Ishikawa (cell line): ENCODE measurements at regions not wholly inside any gene's neighbourhood (a gene's known extent, or its start where the extent isn't known, plus 50 kb on each side); places are given as distances from the start of the nearest gene placed in this dataset.

Source experiments
- CEBPB ChIP-seq: IDR thresholded peaks from 2 replicates; pipeline ENCODE4 v1.6.1; 2012
- CREB1 ChIP-seq: IDR thresholded peaks from 2 replicates; pipeline ENCODE4 v1.6.1; 2012; ENCODE audit warnings: low read depth
- EGR1 ChIP-seq: IDR thresholded peaks from 2 replicates; pipeline ENCODE4 v1.6.1; 2012
- EP300 ChIP-seq: IDR thresholded peaks from 2 replicates; pipeline ENCODE4 v1.6.1; 2012; ENCODE audit warnings: borderline replicate concordance
- FOXM1 ChIP-seq: IDR thresholded peaks from 2 replicates; pipeline ENCODE4 v1.6.1; 2012; ENCODE audit warnings: low read depth, borderline replicate concordance
- NFIC ChIP-seq: IDR thresholded peaks from 2 replicates; pipeline ENCODE4 v1.6.1; 2012
- RAD21 ChIP-seq: IDR thresholded peaks from 2 replicates; pipeline ENCODE4 v1.6.1; 2012; ENCODE audit warnings: low read depth
- TAF1 ChIP-seq: IDR thresholded peaks from 2 replicates; pipeline ENCODE4 v1.6.1; 2012; ENCODE audit warnings: low read depth, mild to moderate bottlenecking
- TCF12 ChIP-seq: IDR thresholded peaks from 2 replicates; pipeline ENCODE4 v1.6.1; 2012; ENCODE audit warnings: low read depth
- TEAD4 ChIP-seq: IDR thresholded peaks from 2 replicates; pipeline ENCODE4 v1.6.1; 2012
- YY1 ChIP-seq: IDR thresholded peaks from 2 replicates; pipeline ENCODE4 v1.6.1; 2012; ENCODE audit warnings: low read depth
- ZBTB7A ChIP-seq: IDR thresholded peaks from 2 replicates; pipeline ENCODE4 v1.6.1; 2012; ENCODE audit warnings: low read depth
- TF ChIP-seq, protein P1 (sequence below): IDR thresholded peaks from 2 replicates; pipeline ENCODE4 v1.6.1; 2012; ENCODE audit warnings: low read depth, mild to moderate bottlenecking
- TF ChIP-seq, protein P2 (sequence below): IDR thresholded peaks from 2 replicates; pipeline ENCODE4 v1.6.1; 2012
- TF ChIP-seq, protein P3 (sequence below): IDR thresholded peaks from 2 replicates; pipeline ENCODE4 v1.6.1; 2012

DNA sequence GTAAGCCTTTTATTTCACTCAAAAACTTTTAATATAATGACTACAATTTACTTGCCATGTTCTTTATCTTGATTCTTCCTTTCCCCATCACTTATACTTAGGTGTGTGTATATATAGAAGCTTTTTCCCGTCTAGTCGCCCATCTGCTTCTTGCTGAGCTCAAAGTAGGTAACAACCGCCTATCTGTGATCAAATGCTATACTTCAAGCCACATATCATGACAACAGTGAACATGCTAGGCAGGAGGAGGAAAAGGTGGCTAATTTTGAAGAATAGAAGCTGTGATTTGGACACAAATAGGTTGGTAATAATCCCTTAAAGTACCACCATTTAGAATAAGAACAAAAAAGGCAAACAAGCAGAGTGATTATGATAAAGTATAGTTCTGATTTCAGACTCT, 367.3 kb upstream of the CHRM2 start:
- TF ChIP-seq, protein P1, sequence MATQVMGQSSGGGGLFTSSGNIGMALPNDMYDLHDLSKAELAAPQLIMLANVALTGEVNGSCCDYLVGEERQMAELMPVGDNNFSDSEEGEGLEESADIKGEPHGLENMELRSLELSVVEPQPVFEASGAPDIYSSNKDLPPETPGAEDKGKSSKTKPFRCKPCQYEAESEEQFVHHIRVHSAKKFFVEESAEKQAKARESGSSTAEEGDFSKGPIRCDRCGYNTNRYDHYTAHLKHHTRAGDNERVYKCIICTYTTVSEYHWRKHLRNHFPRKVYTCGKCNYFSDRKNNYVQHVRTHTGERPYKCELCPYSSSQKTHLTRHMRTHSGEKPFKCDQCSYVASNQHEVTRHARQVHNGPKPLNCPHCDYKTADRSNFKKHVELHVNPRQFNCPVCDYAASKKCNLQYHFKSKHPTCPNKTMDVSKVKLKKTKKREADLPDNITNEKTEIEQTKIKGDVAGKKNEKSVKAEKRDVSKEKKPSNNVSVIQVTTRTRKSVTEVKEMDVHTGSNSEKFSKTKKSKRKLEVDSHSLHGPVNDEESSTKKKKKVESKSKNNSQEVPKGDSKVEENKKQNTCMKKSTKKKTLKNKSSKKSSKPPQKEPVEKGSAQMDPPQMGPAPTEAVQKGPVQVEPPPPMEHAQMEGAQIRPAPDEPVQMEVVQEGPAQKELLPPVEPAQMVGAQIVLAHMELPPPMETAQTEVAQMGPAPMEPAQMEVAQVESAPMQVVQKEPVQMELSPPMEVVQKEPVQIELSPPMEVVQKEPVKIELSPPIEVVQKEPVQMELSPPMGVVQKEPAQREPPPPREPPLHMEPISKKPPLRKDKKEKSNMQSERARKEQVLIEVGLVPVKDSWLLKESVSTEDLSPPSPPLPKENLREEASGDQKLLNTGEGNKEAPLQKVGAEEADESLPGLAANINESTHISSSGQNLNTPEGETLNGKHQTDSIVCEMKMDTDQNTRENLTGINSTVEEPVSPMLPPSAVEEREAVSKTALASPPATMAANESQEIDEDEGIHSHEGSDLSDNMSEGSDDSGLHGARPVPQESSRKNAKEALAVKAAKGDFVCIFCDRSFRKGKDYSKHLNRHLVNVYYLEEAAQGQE: no peak
- TF ChIP-seq YY1: no peak
- no peak for TF ChIP-seq FOXM1
- TF ChIP-seq EP300: no peak
- TF ChIP-seq NFIC: no peak
- no peak for TF ChIP-seq EGR1
- no peak for TF ChIP-seq TAF1
- TF ChIP-seq, protein P2, sequence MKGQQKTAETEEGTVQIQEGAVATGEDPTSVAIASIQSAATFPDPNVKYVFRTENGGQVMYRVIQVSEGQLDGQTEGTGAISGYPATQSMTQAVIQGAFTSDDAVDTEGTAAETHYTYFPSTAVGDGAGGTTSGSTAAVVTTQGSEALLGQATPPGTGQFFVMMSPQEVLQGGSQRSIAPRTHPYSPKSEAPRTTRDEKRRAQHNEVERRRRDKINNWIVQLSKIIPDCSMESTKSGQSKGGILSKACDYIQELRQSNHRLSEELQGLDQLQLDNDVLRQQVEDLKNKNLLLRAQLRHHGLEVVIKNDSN: no peak
- no peak for TF ChIP-seq RAD21
- TF ChIP-seq, protein P3, sequence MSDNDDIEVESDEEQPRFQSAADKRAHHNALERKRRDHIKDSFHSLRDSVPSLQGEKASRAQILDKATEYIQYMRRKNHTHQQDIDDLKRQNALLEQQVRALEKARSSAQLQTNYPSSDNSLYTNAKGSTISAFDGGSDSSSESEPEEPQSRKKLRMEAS: no peak
- TF ChIP-seq CEBPB: no peak
- TF ChIP-seq TEAD4: no peak
- TF ChIP-seq TCF12: no peak
- TF ChIP-seq ZBTB7A: no peak
- TF ChIP-seq CREB1: no peak

DNA sequence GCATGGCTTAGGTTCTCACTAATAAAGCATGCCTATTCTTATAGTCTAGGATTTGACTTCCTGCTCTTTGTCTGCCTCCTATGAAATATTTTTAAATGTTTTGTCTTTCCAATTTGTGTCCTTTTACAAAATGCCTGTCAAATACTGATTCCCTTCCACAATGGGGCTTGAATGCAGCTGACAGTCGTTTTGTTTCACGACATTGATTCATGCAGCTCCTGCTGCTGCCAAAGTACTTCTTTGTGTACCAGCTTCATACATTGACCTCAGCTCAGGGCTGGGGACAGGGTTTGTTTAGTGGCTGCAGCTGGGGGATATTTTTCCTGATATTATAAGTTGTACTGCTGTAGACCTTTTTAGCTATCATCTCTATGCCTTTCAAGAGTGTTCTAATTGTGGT, 371.9 kb upstream of the CHRM2 start:
- TF ChIP-seq, protein P1: no peak

DNA sequence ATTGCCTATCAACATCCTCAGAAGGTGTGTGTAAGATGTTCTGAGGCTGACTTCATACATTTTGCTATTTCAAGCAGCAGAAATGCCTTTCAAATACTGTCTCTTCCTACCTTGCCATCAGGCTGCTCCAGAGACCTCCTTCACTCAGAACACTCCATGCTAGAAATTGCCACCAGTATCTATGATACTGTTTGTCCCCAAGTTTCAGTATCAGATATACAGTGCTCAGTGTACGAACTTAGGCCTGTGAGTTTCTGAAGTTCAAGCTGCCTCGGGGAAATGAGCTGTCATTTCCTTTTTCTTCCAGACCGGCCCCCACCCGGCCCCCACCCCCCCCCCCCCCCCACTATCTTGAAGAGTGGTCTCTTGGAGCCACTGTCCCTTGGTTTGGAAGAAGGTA, 373.4 kb upstream of the CHRM2 start:
- no peak for TF ChIP-seq CEBPB
- no peak for TF ChIP-seq NFIC
- no peak for TF ChIP-seq CREB1
- TF ChIP-seq, protein P3: no peak
- TF ChIP-seq, protein P2: no peak
- no peak for TF ChIP-seq FOXM1
- no peak for TF ChIP-seq TAF1
- TF ChIP-seq TCF12: no peak
- TF ChIP-seq, protein P1: no peak
- no peak for TF ChIP-seq EP300
- no peak for TF ChIP-seq RAD21
- TF ChIP-seq ZBTB7A: no peak
- no peak for TF ChIP-seq EGR1
- no peak for TF ChIP-seq YY1
- no peak for TF ChIP-seq TEAD4

DNA sequence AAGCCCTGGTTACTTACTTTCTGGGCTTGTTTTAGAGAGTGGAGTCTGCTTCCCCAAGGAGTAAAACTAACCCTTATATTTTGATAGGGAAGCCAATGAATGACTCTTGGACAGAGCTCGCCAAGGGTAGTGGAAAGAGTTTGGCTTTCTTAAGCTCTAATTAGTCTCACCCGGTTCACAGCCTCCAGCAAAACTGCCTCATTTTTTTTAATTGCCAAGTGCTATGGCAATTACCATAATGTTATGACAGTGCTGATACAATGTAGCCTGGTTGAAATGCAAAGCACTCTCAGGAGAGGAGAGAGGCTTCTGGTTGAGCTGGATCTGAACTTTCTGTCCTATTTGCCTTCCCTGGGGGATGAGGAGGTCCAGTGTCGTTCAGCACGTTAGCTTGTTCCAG, 376.1 kb upstream of the CHRM2 start:
- no peak for TF ChIP-seq TCF12
- TF ChIP-seq, protein P3: no peak
- TF ChIP-seq TEAD4: no peak
- no peak for TF ChIP-seq CREB1
- TF ChIP-seq, protein P2: no peak
- no peak for TF ChIP-seq ZBTB7A
